NCI-H2107 treated with DMSO at 0.1 percent for 48 hours (cell line): ENCODE measurements at regions not wholly inside any gene's neighbourhood (a gene's known extent, or its start where the extent isn't known, plus 50 kb on each side); places are given as distances from the start of the nearest gene placed in this dataset.

Experiments used
- DNase-seq: peaks from one replicate; lab custom pipeline; 2025; ENCODE audit not compliant: unreplicated experiment; lab: John Stamatoyannopoulos, UW

GRCh38 chr2:17085546-17086202 is 420.0 kb upstream of the CYRIA start:
- no peak for DNase-seq

GRCh38 chr2:17084877-17085276 is 419.2 kb upstream of the CYRIA start:
- DNase-seq, result no peak

GRCh38 chr2:17083902-17084301 is 418.3 kb upstream of the CYRIA start:
- no peak for DNase-seq

- DNase-seq, result no peak
Measured at GRCh38 chr2:17079262-17079661, 413.6 kb upstream of the CYRIA start.

GRCh38 chr2:17076533-17076932 is 410.9 kb upstream of the CYRIA start:
- DNase-seq, result no peak

GRCh38 chr2:17070711-17071110 is 405.1 kb upstream of the CYRIA start:
- no peak for DNase-seq

GRCh38 chr2:17069564-17069963 is 403.9 kb upstream of the CYRIA start:
- DNase-seq, result no peak

- DNase-seq, result no peak
Measured at GRCh38 chr2:17068021-17068420, 402.4 kb upstream of the CYRIA start.

GRCh38 chr2:17065536-17065935 is 399.9 kb upstream of the CYRIA start:
- no peak for DNase-seq

GRCh38 chr2:17061028-17061427 is 395.4 kb upstream of the CYRIA start:
- no peak for DNase-seq

GRCh38 chr2:17059458-17059857 is 393.8 kb upstream of the CYRIA start:
- no peak for DNase-seq

- DNase-seq, result no peak
Measured at GRCh38 chr2:17058772-17059402, 393.3 kb upstream of the CYRIA start.

GRCh38 chr2:17057109-17058017 is 391.7 kb upstream of the CYRIA start:
- DNase-seq, result no peak

- DNase-seq, result no peak
Measured at GRCh38 chr2:17056236-17056635, 390.6 kb upstream of the CYRIA start.

GRCh38 chr2:17052001-17052400 is 386.4 kb upstream of the CYRIA start:
- DNase-seq, result no peak

- DNase-seq, result no peak
Measured at GRCh38 chr2:17051538-17051937, 385.9 kb upstream of the CYRIA start.

GRCh38 chr2:17043173-17043572 is 377.5 kb upstream of the CYRIA start:
- no peak for DNase-seq

GRCh38 chr2:17036361-17036760 is 370.7 kb upstream of the CYRIA start:
- DNase-seq, result no peak

GRCh38 chr2:17035010-17035409 is 369.4 kb upstream of the CYRIA start:
- no peak for DNase-seq

GRCh38 chr2:17030047-17030446 is 364.4 kb upstream of the CYRIA start:
- no peak for DNase-seq

GRCh38 chr2:17012297-17012696 is 346.7 kb upstream of the CYRIA start:
- DNase-seq, result no peak

- DNase-seq, result no peak
Measured at GRCh38 chr2:17010104-17010503, 344.5 kb upstream of the CYRIA start.
